HG02970 (cell line): ENCODE measurements at regions not wholly inside any gene's neighbourhood (a gene's known extent, or its start where the extent isn't known, plus 50 kb on each side); places are given as distances from the start of the nearest gene placed in this dataset.
"Not testable (repeated sequence)": the region's sequence is repeated elsewhere in the genome, so short reads cannot be mapped to it uniquely, and the experiment has no call there.

Experiments used
- ATAC-seq: cut with Tn5 transposase; IDR thresholded peaks from one replicate; pipeline ENCODE4 v1.9.1; 2021; ENCODE audit warnings: mild to moderate bottlenecking, moderate library complexity, moderate number of reproducible peaks; ENCODE audit not compliant: unreplicated experiment, low FRiP score

- no peak for ATAC-seq
Measured at GRCh38 chr2:153308466-153308865, 170.1 kb downstream of the RPRM start.

GRCh38 chr2:153307223-153307622, 171.3 kb downstream of the RPRM start:
- no peak for ATAC-seq

GRCh38 chr2:153299809-153300208, 178.8 kb downstream of the RPRM start:
- ATAC-seq: no peak

GRCh38 chr2:153299217-153299616, 179.3 kb downstream of the RPRM start:
- no peak for ATAC-seq

- no peak for ATAC-seq
Measured at GRCh38 chr2:153294199-153294786, 184.3 kb downstream of the RPRM start.

GRCh38 chr2:153291718-153292117, 186.8 kb downstream of the RPRM start:
- no peak for ATAC-seq

GRCh38 chr2:153287109-153287801, 191.3 kb downstream of the RPRM start:
- no peak for ATAC-seq

GRCh38 chr2:153268941-153269461, 209.6 kb downstream of the RPRM start:
- no peak for ATAC-seq

- not testable (repeated sequence) for ATAC-seq
Measured at GRCh38 chr2:153256876-153257275, 221.7 kb downstream of the RPRM start.

GRCh38 chr2:153246636-153247035, 231.9 kb downstream of the RPRM start:
- ATAC-seq: not testable (repeated sequence)

- peak; percentile 87 for ATAC-seq
Measured at GRCh38 chr2:153235516-153235915, 243.0 kb downstream of the RPRM start.

GRCh38 chr2:153232464-153232863, 246.1 kb downstream of the RPRM start:
- no peak for ATAC-seq

- no peak for ATAC-seq
Measured at GRCh38 chr2:153230977-153231376, 247.6 kb downstream of the RPRM start.

- ATAC-seq: no peak
Measured at GRCh38 chr2:153228904-153229303, 249.7 kb downstream of the RPRM start.

- no peak for ATAC-seq
Measured at GRCh38 chr2:153227981-153228380, 250.6 kb downstream of the RPRM start.

- ATAC-seq: no peak
Measured at GRCh38 chr2:153222231-153223165, 256.1 kb downstream of the RPRM start.

- no peak for ATAC-seq
Measured at GRCh38 chr2:153221506-153221905, 257.1 kb downstream of the RPRM start.

GRCh38 chr2:153221087-153221486, 257.5 kb downstream of the RPRM start:
- ATAC-seq: no peak

- no peak for ATAC-seq
Measured at GRCh38 chr2:153218851-153219250, 259.7 kb downstream of the RPRM start.

GRCh38 chr2:153214337-153214736, 264.2 kb downstream of the RPRM start:
- no peak for ATAC-seq

GRCh38 chr2:153213022-153213421, 265.5 kb downstream of the RPRM start:
- no peak for ATAC-seq
